HG02759 (cell line): ENCODE measurements at regions not wholly inside any gene's neighbourhood (a gene's known extent, or its start where the extent isn't known, plus 50 kb on each side); places are given as distances from the start of the nearest gene placed in this dataset.

Source experiments
- ATAC-seq: cut with Tn5 transposase; IDR thresholded peaks from one replicate; pipeline ENCODE4 v1.9.1; 2021; ENCODE audit warnings: mild to moderate bottlenecking, moderate library complexity; ENCODE audit not compliant: unreplicated experiment

DNA sequence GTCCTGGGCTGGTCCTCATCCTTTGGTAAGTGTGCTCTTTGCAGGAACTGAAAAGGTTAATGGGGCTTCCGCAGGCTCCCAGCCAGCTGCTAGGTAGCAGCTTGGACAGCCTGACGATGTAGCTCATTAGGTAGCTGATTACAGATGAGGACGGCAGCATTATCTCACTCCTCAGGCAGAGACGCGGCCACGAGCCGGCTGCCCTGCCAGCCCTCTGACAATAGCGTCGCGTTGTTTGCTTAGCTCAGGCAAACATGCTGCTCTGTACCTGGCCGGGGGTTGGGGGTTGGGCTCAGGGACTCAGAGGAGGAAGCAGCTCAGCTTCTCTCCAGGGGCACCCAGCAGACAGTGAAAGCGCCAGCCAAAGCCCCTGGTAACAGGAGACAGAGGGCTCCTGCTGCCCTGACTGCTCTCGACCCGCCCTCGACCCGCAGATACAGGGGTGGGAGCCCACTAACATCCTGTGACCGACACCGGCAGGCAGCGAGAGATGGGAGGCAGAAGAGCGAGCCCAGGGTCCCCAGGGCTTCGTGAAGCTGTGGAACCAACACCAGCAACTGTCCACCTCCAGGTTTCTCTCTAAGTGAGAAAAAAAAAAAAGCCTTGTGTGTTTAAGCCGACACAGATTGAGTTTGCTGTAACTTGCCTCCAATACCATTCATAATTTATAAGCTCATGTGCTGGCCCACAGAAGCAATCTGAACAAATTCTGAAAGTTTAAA lies 53.4 kb upstream of the DLK1 start:
- ATAC-seq: no peak

DNA sequence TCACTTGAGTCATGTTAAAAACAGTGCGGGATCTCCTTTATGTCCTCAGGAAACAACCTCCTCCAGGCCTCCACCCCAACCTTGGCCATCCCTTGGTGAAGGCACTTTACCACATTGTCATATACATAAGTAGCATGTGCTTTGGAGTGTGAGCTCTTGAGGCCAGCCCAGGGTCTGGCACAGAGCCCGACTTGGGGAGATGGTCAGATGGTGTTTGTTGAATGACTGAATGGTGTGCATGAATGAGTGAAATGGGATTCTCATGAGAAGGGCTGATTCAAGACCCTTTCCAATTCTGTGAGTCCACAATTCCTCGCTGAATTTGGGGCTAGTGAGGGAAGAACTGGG lies 52.9 kb upstream of the DLK1 start:
- no peak for ATAC-seq

DNA sequence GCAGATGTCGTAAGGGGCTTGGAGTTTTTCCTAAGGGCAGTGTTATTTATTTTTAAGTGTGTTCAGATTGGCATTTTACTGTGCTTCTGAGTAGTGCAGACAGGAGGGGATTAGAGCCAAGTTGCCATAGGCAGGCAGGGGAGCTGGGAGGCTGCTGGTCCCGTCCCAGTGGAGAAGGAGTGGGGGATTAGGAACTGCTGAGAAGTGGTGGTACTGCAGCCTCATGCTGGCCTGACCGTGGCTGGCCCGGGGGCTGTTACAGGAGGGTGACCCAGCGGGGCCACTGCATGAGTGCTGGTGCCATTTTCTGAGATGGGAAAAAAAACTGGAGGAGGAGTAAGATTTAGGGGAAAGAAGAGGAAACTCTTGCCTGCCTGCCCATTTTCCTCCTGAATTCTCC lies 52.3 kb upstream of the DLK1 start:
- no peak for ATAC-seq

DNA sequence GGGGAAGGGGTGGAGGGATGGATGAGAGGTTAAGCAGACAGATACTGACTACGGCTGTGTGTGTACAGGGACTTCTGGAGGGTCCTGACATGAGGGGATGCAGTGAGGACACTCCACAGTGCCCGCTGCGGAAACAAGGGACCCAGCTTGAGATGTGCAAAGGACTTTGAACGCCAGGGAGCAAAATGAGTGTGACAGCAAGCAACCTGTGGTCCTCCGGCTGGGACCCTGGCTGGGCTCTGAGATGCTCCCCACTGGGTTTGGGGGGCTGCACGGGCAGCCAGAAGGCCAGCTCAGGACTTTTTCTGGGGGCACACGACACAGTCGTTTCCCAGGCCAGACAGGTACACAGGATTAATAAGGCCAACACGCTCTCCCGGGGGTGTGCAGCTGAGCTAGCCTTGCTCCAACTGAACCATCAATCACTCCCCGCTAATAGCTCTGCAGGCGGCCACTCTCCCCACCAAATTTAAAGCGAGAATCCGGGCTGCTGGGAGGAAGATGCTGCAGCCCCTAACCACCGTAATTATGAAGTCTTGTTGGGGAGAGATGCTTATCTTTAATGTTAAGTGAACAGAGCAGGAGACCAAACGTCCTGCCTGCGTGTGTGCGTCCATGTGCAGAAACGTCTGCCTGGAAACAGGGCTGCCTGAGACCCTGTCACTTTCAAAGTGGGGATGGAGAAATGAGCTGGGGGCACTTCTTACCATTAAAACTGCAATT lies 51.6 kb upstream of the DLK1 start:
- no peak for ATAC-seq

DNA sequence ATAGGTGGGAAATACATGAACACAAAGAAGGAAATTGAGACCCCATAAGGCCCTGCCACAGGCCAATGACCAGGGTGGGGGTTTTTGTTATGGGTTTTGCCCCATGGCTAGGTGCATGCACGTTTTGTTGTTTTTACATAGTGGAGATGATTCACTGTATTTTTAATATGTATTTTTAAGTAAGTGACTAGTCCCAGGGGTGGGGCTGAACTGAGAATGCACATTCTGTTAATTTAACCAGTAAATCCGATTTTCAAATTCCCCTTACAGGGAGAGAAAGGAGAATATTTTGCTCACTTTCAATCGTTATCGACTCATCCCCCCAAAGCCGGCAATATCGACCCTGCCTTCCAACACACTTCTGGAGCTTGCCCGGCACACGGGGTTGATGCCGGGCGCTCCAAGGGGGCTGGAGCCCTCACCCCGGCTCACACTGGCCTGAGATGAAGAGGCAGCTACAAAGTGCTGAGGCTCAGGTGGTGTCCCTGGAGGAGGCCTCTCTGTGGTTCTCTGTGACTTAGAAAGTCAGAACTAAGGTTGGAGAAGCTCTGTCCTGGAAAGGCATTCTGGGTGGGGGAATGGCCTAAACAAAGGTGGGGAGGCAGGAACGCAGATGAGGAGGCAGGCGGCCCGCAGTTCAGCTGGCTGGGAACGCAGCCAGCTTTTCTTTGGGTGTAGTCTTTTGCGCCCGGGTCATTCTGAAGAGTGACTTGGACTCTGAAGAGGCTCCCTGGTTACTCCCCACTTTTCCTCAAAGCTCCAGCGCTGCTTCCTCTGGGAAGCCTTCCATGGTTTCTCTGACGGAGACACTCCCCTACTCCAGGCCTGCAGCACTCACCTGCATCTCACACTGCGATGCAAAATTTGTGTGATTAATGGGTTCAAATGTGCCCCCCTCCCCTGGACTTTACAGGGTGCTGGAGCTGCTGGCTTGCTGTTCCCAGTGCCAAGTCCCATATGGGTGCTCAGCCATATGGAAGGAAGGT lies 50.7 kb upstream of the DLK1 start:
- no peak for ATAC-seq
